Stimulated activated CD8-positive, alpha-beta memory T cell treated with anti-CD3 and anti-CD28 coated beads, Interleukin-4, amount 100 ng/mL, for 1 hour (primary cell): ENCODE measurements at regions not wholly inside any gene's neighbourhood (a gene's known extent, or its start where the extent isn't known, plus 50 kb on each side); places are given as distances from the start of the nearest gene placed in this dataset.
A peak's percentile ranks its signal among the peaks of the same experiment; 100 is the strongest.
"Not testable (repeated sequence)": the region's sequence is repeated elsewhere in the genome, so short reads cannot be mapped to it uniquely, and the experiment has no call there.

Experiments used
- DNase-seq, 2 donors: peaks; one replicate each; pipeline ENCODE4 v3.0.0-alpha.2; 2020; ENCODE audit warnings: low read depth in 2 of 2, low spot score in 1 of 2

- not testable (repeated sequence) for DNase-seq
These were observed 158.9 kb upstream of the PRKX start for GRCh38 chrX:3872226-3872879.

- not testable (repeated sequence) for DNase-seq
These were observed 153.8 kb upstream of the PRKX start for GRCh38 chrX:3867067-3867831.

- DNase-seq = not testable (repeated sequence)
These were observed 144.9 kb upstream of the PRKX start for GRCh38 chrX:3858332-3858731.

GRCh38 chrX:3843522-3844145 lies 130.2 kb upstream of the PRKX start:
- DNase-seq = not testable (repeated sequence)

- not testable (repeated sequence) for DNase-seq
These were observed 129.5 kb upstream of the PRKX start for GRCh38 chrX:3842822-3843521.

DNA sequence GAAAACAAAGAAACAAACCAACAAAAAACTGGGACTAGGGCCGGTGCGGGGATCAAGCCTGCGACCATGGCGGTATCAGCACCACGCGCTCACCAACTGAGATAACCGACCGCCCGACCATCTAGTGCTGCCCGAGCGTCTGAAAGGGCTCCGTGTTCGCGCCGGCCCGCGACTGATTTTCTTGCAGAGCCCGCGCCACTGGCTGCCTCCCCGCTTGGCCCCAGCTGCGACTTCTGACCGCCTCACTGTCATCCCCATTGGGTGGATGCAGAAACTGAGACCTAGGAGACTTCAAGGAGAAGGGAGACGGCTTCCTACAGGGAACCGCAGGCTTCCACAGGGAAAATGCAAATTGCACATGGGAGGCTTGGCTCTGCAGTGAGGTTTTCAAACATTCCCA lies 125.3 kb upstream of the PRKX start:
- not testable (repeated sequence) for DNase-seq

DNA sequence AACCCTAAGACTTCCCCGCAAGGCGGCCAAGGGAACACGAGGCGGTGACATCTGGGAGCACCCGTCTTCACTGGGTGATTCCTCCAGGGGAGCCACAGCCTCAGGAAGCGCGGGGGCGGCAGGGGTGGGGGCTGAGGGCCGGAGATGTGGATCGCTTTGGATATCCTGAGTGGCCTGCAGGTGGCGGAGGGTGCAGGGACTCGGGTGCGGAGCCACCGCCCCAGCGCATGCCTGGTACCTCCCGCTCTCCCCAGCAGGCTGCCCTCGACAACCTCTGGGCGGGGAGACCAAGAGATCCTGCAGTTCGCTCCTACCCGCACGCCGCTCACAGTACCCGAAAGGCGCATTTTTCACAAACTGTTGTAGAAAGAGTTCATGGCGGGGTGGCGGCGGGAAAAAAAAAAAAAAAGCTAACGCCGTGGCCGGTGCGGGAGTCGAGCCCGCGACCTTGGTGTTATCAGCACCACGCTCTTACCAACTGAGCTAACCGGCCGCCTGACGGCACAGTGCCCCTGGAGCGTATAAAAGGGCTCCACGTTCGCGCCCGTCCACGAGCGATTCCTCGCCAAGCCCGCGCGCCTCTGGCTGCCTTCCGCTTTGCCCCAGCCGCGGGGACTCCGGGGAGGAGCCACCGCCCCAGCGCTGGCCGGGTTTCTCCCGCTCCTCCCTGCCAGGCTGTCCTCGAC lies 124.7 kb upstream of the PRKX start:
- not testable (repeated sequence) for DNase-seq

GRCh38 chrX:3837211-3837610 lies 123.8 kb upstream of the PRKX start:
- not testable (repeated sequence) for DNase-seq

- not testable (repeated sequence) for DNase-seq
These were observed 120.5 kb upstream of the PRKX start for GRCh38 chrX:3833761-3834542.

DNA sequence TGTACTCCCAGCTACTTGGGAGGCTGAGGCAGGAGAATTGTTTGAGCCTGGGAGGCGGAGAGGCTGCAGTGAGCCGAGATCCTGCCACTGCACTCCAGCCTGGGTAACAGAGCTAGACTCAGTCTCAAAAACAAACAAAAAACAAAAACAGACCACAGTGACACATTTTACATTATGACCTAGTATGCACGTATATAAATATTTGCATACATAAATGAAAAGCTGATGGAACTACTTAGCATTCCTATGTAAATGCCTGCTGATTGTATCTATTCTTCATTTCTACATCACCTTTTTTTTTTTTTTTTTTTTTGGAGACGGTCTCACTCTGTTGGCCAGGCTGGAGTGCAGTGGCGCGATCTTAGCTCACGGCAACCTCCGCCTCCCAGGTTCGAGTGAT lies 116.6 kb upstream of the PRKX start:
- not testable (repeated sequence) for DNase-seq

GRCh38 chrX:3829041-3829531 lies 115.6 kb upstream of the PRKX start:
- not testable (repeated sequence) for DNase-seq

- DNase-seq = not testable (repeated sequence)
These were observed 115.1 kb upstream of the PRKX start for GRCh38 chrX:3828378-3829040.

DNA sequence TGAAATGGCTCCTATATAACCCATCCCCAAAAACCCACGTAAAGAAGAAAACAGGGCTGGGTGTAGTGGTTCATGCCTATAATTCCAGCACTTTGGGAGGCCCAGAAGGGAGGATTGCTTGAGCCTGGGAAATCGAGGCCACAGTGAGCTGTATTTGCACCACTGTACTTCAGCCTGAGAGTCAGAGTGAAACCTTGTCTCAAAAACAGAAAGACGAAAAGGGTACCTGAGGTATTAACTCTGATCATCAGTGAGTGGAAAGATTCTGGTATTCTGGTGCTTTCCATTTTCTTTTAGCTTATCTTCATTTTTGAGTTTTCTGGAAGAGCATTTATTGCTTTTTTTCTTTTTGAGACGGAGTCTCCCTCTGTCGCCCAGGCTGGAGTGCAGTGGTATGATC lies 110.6 kb upstream of the PRKX start:
- DNase-seq = not testable (repeated sequence)

- no peak for DNase-seq
These were observed 106.7 kb upstream of the PRKX start for GRCh38 chrX:3820167-3820566.

GRCh38 chrX:3817480-3817879 lies 104.0 kb upstream of the PRKX start:
- DNase-seq = not testable (repeated sequence)

- DNase-seq = peak in 1 of 2 donors; percentile 7
These were observed 102.6 kb upstream of the PRKX start for GRCh38 chrX:3815896-3816664.

DNA sequence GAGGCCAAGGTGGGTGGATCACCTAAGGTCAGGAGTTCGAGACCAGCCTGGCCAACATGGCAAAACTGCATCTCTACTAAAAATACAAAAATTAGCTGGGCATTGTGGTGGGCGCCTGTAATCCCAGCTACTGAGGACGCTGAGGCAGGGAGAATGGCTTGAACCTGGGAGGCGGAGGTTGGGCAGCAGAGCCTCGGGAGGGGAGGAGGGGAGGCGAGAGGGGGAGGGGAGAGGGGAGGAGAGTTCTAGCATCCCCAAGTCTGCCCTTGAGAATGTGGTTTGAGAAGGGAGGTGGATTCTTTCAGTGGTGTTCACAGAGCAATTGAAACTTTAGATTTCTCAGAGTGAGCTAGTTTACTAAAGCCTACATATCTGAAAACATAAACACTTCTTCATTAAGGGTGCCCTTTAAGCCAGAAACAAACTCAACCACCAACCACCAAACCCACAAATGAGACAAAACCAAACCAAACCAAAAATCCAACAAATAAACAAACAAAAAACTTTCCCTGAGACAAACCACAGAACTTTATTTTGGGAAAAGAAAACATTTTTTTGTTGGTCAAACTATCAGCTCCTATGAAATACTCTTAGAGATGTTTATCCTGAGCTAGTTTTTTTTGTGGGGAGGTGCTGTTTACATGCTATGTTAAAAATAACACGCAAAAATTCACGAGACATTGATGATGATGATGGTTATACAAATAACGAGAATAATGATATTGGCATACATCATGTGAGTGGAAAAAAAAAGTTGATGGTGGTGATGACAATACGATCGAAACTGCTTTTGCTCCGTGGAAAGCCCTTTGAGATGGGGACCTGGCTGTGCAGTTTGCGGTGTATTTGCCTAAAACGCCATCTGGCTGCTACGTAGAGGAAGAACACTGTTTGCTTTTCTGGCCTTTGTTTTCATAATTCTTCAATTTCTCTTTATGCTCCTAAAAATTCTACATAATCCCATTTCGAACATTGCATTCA lies 98.2 kb upstream of the PRKX start:
- DNase-seq = no peak
